Neural crest cell (in vitro differentiated cells): ENCODE measurements at regions not wholly inside any gene's neighbourhood (a gene's known extent, or its start where the extent isn't known, plus 50 kb on each side); places are given as distances from the start of the nearest gene placed in this dataset.

ENCODE experiments used
- DNase-seq: peaks from one replicate; pipeline ENCODE4 v3.0.0; 2021; ENCODE audit warnings: low read depth, mixed read lengths, low spot score
- H3K27ac Mint-ChIP-seq: one replicate; pipeline ENCODE4 v1.8.0; 2021; ENCODE audit warnings: mild to moderate bottlenecking, mixed read lengths; ENCODE audit not compliant: unreplicated experiment
- H3K27me3 Mint-ChIP-seq: 2 replicates; pipeline ENCODE4 v1.8.0; 2021; ENCODE audit warnings: low read depth, mild to moderate bottlenecking, mixed read lengths
- H3K36me3 Mint-ChIP-seq: 2 replicates; pipeline ENCODE4 v1.8.0; 2021; ENCODE audit warnings: low read depth, mild to moderate bottlenecking, mixed read lengths
- H3K4me1 Mint-ChIP-seq: 2 replicates; pipeline ENCODE4 v1.8.0; 2021; ENCODE audit warnings: mixed read lengths
- H3K4me3 Mint-ChIP-seq: one replicate; pipeline ENCODE4 v1.8.0; 2021; ENCODE audit warnings: mild to moderate bottlenecking, mixed read lengths
- H3K9me3 Mint-ChIP-seq: 2 replicates; pipeline ENCODE4 v1.8.0; 2021; ENCODE audit warnings: mixed read lengths
- TF ChIP-seq, protein P1 (sequence below): fragments of 200-600 bp; sonication (generic); conservative IDR thresholded peaks from 2 replicates; pipeline ENCODE4 v1.5.0; 2021; ENCODE audit warnings: antibody characterized with exemption, mild to moderate bottlenecking

DNA sequence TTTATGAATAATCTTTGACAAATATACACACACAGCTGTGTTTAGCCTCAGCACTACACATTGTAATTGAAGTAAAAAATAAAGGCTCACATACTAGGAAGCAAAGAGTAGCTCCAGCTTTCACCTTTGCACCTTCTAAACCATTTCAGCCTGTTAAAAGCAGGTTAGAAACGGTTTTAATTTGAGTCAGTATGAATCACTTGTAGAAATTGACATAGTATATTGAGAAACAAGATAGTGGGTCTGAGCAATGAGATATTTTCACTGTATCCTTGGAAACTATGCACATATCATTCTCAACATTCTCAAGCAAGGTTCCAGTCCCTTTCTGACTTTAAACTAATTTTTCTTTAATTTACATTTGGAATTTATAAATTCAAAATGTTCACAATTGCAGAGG lies 380.3 kb downstream of the AASDHPPT start:
- H3K4me3 Mint-ChIP-seq: no peak overlapping the region
- peaks cover 36% of the 10 kb centered on the region for H3K4me1 Mint-ChIP-seq
- H3K9me3 Mint-ChIP-seq: peaks cover 3% of the 10 kb centered on the region
- no peak for DNase-seq
- H3K27ac Mint-ChIP-seq: no peak overlapping the region
- TF ChIP-seq, protein P1, sequence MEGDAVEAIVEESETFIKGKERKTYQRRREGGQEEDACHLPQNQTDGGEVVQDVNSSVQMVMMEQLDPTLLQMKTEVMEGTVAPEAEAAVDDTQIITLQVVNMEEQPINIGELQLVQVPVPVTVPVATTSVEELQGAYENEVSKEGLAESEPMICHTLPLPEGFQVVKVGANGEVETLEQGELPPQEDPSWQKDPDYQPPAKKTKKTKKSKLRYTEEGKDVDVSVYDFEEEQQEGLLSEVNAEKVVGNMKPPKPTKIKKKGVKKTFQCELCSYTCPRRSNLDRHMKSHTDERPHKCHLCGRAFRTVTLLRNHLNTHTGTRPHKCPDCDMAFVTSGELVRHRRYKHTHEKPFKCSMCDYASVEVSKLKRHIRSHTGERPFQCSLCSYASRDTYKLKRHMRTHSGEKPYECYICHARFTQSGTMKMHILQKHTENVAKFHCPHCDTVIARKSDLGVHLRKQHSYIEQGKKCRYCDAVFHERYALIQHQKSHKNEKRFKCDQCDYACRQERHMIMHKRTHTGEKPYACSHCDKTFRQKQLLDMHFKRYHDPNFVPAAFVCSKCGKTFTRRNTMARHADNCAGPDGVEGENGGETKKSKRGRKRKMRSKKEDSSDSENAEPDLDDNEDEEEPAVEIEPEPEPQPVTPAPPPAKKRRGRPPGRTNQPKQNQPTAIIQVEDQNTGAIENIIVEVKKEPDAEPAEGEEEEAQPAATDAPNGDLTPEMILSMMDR: no peak
- H3K36me3 Mint-ChIP-seq: no peaks in the 10 kb centered on the region
- no peaks in the 10 kb centered on the region for H3K27me3 Mint-ChIP-seq

DNA sequence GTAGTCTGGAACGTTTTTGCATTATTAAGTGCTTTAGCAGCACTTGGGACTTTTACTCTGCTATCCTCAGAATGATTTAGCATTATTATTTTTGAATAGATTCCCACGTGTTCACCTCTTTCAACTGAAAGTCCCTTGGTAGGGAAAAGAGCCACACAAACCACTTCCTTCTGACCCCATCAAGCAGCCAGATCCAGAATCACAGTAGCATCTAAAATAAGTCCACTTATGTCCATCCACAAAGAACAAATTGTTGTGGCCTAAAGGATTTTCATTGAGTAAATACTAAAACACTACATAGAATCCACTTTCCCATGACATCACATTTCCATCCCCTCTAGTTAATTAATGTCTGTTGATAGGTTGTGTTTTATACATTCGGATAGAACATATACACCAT lies 381.7 kb downstream of the AASDHPPT start:
- Mint-ChIP-seq H3K4me3 (no peak overlapping the region), H3K36me3 (no peaks in the 10 kb centered on the region), H3K4me1 (peaks cover 44% of the 10 kb centered on the region), H3K27me3 (no peaks in the 10 kb centered on the region), H3K27ac (no peak overlapping the region), H3K9me3 (peaks cover 3% of the 10 kb centered on the region)
- DNase-seq: no peak
- TF ChIP-seq, protein P1: no peak

DNA sequence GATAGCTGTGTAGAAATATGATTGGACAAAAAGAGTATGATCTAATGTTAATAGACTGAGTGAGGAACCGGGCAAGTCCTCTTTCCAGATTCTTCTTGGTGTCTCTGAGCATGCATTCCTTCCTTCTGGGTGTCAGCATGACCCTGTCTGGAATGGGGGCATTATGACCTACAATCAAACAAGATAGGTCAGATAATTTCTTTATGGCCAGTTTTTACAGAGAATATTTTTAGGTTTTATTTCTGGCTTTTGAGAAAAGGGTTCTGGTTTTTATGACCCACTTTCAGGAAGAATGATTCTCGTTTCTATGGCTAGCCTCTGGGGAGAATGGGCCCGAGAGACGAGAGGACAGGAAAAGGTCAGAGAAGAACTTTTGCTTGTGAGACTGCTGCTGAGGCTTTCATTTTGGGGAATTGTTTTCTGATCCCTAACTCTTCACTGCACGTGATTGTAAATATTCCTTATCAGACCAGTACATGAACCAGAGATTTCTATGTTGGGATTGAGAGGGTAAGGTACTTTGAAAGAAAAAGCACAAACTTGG lies 383.8 kb downstream of the AASDHPPT start:
- no peak for DNase-seq
- no peaks in the 10 kb centered on the region for H3K27me3 Mint-ChIP-seq
- peaks cover 35% of the 10 kb centered on the region for H3K4me1 Mint-ChIP-seq
- H3K9me3 Mint-ChIP-seq: peaks cover 3% of the 10 kb centered on the region
- H3K27ac Mint-ChIP-seq: peak overlapping the region; percentile 63
- TF ChIP-seq, protein P1: no peak
- no peak overlapping the region for H3K4me3 Mint-ChIP-seq
- no peaks in the 10 kb centered on the region for H3K36me3 Mint-ChIP-seq

DNA sequence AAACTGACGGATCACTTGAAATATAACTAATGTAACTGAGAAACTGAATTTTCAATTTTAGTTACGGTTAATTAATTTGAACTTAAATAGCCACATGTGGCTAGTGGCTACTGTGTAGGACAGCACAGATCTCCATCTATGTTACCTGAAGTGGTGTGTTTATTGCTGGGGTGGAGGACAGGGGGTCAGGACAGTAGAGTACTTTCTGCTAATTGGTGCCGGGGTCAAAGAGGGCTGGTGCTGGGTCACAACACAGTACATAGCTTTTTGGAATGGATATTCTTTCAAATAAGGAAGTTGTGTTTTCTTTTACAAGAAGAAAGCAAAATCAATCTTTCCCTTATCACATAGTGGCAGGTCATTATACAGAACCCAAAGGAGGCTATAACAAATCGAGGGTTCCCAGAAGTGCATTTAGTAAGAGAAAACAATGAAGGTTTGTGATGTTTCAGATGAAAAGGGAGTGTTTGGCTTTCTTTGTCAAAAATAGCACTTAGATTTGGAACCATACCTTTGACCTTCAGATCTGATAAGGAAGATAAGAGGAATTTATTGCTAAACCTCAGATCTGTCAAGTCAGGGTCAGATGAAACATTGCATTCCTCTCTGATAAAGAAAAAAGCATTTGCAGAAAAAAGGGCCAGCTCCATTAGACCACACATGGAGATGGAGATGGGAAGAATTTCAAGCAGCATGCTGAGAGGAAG lies 384.5 kb downstream of the AASDHPPT start:
- H3K36me3 Mint-ChIP-seq: no peaks in the 10 kb centered on the region
- H3K9me3 Mint-ChIP-seq: no peaks in the 10 kb centered on the region
- H3K27me3 Mint-ChIP-seq: no peaks in the 10 kb centered on the region
- H3K4me3 Mint-ChIP-seq: no peak overlapping the region
- DNase-seq: no peak
- H3K27ac Mint-ChIP-seq: no peak overlapping the region
- TF ChIP-seq, protein P1: no peak
- peaks cover 35% of the 10 kb centered on the region for H3K4me1 Mint-ChIP-seq

DNA sequence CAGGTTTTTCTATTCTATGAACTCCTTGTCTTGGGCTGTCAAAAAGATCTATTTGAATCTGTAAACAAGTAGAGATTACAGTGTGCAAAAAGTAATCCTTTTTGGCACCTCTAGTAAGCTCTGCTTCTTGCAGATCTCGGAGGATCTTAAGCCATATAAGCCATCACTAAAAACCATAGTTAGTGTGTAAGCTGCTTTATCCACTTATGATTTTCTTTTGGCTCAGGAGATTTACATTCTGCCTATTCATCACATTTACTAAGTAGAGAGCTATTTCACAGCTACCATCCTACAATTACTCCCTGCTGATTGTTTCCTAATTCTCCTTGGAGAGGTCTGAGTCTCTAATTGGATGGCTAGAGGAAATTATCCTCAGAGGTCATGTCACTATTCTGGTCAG lies 385.7 kb downstream of the AASDHPPT start:
- DNase-seq: no peak
- Mint-ChIP-seq H3K4me3 (no peak overlapping the region), H3K27ac (no peak overlapping the region), H3K4me1 (peaks cover 44% of the 10 kb centered on the region), H3K9me3 (no peaks in the 10 kb centered on the region), H3K36me3 (no peaks in the 10 kb centered on the region), H3K27me3 (no peaks in the 10 kb centered on the region)
- TF ChIP-seq, protein P1: no peak
